IPS-20b (cell line): ENCODE measurements at regions not wholly inside any gene's neighbourhood (a gene's known extent, or its start where the extent isn't known, plus 50 kb on each side); places are given as distances from the start of the nearest gene placed in this dataset.
A peak's percentile ranks its signal among the peaks of the same experiment; 100 is the strongest.
"Not testable (repeated sequence)": the region's sequence is repeated elsewhere in the genome, so short reads cannot be mapped to it uniquely, and the experiment has no call there.

Source experiments
- H3K27ac ChIP-seq: one replicate; pipeline ENCODE4 v1.5.1; 2013; ENCODE audit warnings: low read length
- H3K27me3 ChIP-seq: 2 replicates; pipeline ENCODE4 v1.6.1; 2013; ENCODE audit warnings: mild to moderate bottlenecking, low read length, inconsistent platforms; ENCODE audit not compliant: insufficient read depth
- H3K36me3 ChIP-seq: 2 replicates; pipeline ENCODE4 v1.6.1; 2013; ENCODE audit warnings: low read depth, mild to moderate bottlenecking, inconsistent platforms, low read length, moderate library complexity; ENCODE audit not compliant: insufficient read depth
- H3K4me1 ChIP-seq: 2 replicates; pipeline ENCODE4 v1.6.1; 2013; ENCODE audit warnings: mild to moderate bottlenecking, control low read depth, inconsistent platforms, low read length, moderate library complexity; ENCODE audit not compliant: insufficient read depth
- H3K4me3 ChIP-seq: 2 replicates; pipeline ENCODE4 v1.5.1; 2013; ENCODE audit warnings: mild to moderate bottlenecking, low read length, inconsistent platforms
- H3K9ac ChIP-seq: 2 replicates; pipeline ENCODE4 v1.6.1; 2013; ENCODE audit warnings: low read depth, mild to moderate bottlenecking, inconsistent platforms, low read length, moderate library complexity
- H3K9me3 ChIP-seq: 2 replicates; pipeline ENCODE4 v1.6.1; 2013; ENCODE audit warnings: mild to moderate bottlenecking, low read depth, low read length, inconsistent platforms; ENCODE audit not compliant: insufficient read depth

GRCh38 chr2:175599966-175600831 is 401.9 kb downstream of the LNPK start:
- H3K4me1 ChIP-seq: peaks cover 14% of the 10 kb centered on the region; the same call in 1 of the 2 replicates
- H3K4me3 ChIP-seq: no peak overlapping the region
- H3K27ac ChIP-seq: no peak overlapping the region
- no peak overlapping the region for H3K9ac ChIP-seq
- H3K9me3 ChIP-seq: no peaks in the 10 kb centered on the region
- no peaks in the 10 kb centered on the region for H3K27me3 ChIP-seq
- no peaks in the 10 kb centered on the region for H3K36me3 ChIP-seq

- Histone ChIP-seq H3K27ac (no peak overlapping the region), H3K27me3 (no peaks in the 10 kb centered on the region), H3K36me3 (no peaks in the 10 kb centered on the region)
Observed at GRCh38 chr2:175597286-175597685, 404.8 kb downstream of the LNPK start.

GRCh38 chr2:175595139-175595538 is 406.9 kb downstream of the LNPK start:
- no peaks in the 10 kb centered on the region for H3K9me3 ChIP-seq
- no peak overlapping the region for H3K4me3 ChIP-seq
- no peak overlapping the region for H3K27ac ChIP-seq
- no peak overlapping the region for H3K9ac ChIP-seq
- H3K27me3 ChIP-seq: no peaks in the 10 kb centered on the region
- peaks cover 8% of the 10 kb centered on the region; the same call in 1 of the 2 replicates for H3K4me1 ChIP-seq
- H3K36me3 ChIP-seq: no peaks in the 10 kb centered on the region

More at GRCh38 chr2:175597286-175597685, 404.8 kb downstream of the LNPK start:
- Histone ChIP-seq H3K4me1 (peaks cover 14% of the 10 kb centered on the region; the same call in 1 of the 2 replicates), H3K4me3 (no peak overlapping the region), H3K9me3 (no peaks in the 10 kb centered on the region), H3K9ac (no peak overlapping the region)

- H3K27ac ChIP-seq, H3K36me3 ChIP-seq, H3K4me1 ChIP-seq, H3K27me3 ChIP-seq, H3K9me3 ChIP-seq, H3K9ac ChIP-seq: not testable (repeated sequence)
- peak overlapping the region; percentile 53 for H3K4me3 ChIP-seq
Observed at GRCh38 chr2:175593686-175594525, 408.2 kb downstream of the LNPK start.

GRCh38 chr2:175588213-175588612 is 406.7 kb upstream of the ATP5MC3 start:
- H3K9me3 ChIP-seq: not testable (repeated sequence)

GRCh38 chr2:175585496-175585895 is 404.0 kb upstream of the ATP5MC3 start:
- peaks cover 4% of the 10 kb centered on the region; the same call in 1 of the 2 replicates for H3K4me1 ChIP-seq
- no peak overlapping the region for H3K9ac ChIP-seq
- no peak overlapping the region for H3K4me3 ChIP-seq
- no peaks in the 10 kb centered on the region for H3K9me3 ChIP-seq
- no peak overlapping the region for H3K27ac ChIP-seq
- no peaks in the 10 kb centered on the region for H3K36me3 ChIP-seq
- no peaks in the 10 kb centered on the region for H3K27me3 ChIP-seq

More at GRCh38 chr2:175588213-175588612, 406.7 kb upstream of the ATP5MC3 start:
- H3K27me3 ChIP-seq, H3K27ac ChIP-seq, H3K36me3 ChIP-seq, H3K4me3 ChIP-seq, H3K9ac ChIP-seq, H3K4me1 ChIP-seq: not testable (repeated sequence)

- Histone ChIP-seq H3K9me3 (no peaks in the 10 kb centered on the region), H3K4me3 (no peak overlapping the region), H3K27ac (no peak overlapping the region), H3K27me3 (no peaks in the 10 kb centered on the region), H3K36me3 (no peaks in the 10 kb centered on the region), H3K4me1 (peaks cover 7% of the 10 kb centered on the region; the same call in 1 of the 2 replicates), H3K9ac (no peak overlapping the region)
Observed at GRCh38 chr2:175580652-175581051, 399.1 kb upstream of the ATP5MC3 start.

GRCh38 chr2:175579646-175580045 is 398.1 kb upstream of the ATP5MC3 start:
- H3K4me1 ChIP-seq: peaks cover 7% of the 10 kb centered on the region; the same call in 1 of the 2 replicates
- H3K36me3 ChIP-seq: no peaks in the 10 kb centered on the region
- no peaks in the 10 kb centered on the region for H3K27me3 ChIP-seq
- H3K4me3 ChIP-seq: no peak overlapping the region
- H3K9me3 ChIP-seq: no peaks in the 10 kb centered on the region
- H3K27ac ChIP-seq: no peak overlapping the region
- H3K9ac ChIP-seq: no peak overlapping the region

- no peaks in the 10 kb centered on the region for H3K9me3 ChIP-seq
- no peak overlapping the region for H3K27ac ChIP-seq
- H3K4me1 ChIP-seq: peaks cover 7% of the 10 kb centered on the region; the same call in 1 of the 2 replicates
- H3K36me3 ChIP-seq: no peaks in the 10 kb centered on the region
- H3K27me3 ChIP-seq: no peaks in the 10 kb centered on the region
- H3K9ac ChIP-seq: no peak overlapping the region
- no peak overlapping the region for H3K4me3 ChIP-seq
Observed at GRCh38 chr2:175577368-175577970, 396.0 kb upstream of the ATP5MC3 start.

- H3K9ac ChIP-seq: no peak overlapping the region
- no peak overlapping the region for H3K27ac ChIP-seq
- no peak overlapping the region for H3K4me3 ChIP-seq
- H3K27me3 ChIP-seq: no peaks in the 10 kb centered on the region
- H3K9me3 ChIP-seq: no peaks in the 10 kb centered on the region
- H3K36me3 ChIP-seq: no peaks in the 10 kb centered on the region
- peaks cover 7% of the 10 kb centered on the region; the same call in 1 of the 2 replicates for H3K4me1 ChIP-seq
Observed at GRCh38 chr2:175576875-175577274, 395.4 kb upstream of the ATP5MC3 start.

- H3K36me3 ChIP-seq: no peaks in the 10 kb centered on the region
- H3K4me3 ChIP-seq: no peak overlapping the region
Observed at GRCh38 chr2:175576270-175576669, 394.8 kb upstream of the ATP5MC3 start.

More at GRCh38 chr2:175576270-175576669, 394.8 kb upstream of the ATP5MC3 start:
- no peaks in the 10 kb centered on the region for H3K9me3 ChIP-seq
- no peak overlapping the region for H3K27ac ChIP-seq
- H3K9ac ChIP-seq: no peak overlapping the region
- H3K27me3 ChIP-seq: no peaks in the 10 kb centered on the region
- H3K4me1 ChIP-seq: peaks cover 7% of the 10 kb centered on the region; the same call in 1 of the 2 replicates
